ENCODE measurements at regions not wholly inside any gene's neighbourhood (a gene's known extent, or its start where the extent isn't known, plus 50 kb on each side); places are given as distances from the start of the nearest gene placed in this dataset.
A peak's percentile ranks its signal among the peaks of the same experiment; 100 is the strongest.
"Not testable (repeated sequence)": the region's sequence is repeated elsewhere in the genome, so short reads cannot be mapped to it uniquely, and the experiment has no call there.

DNA sequence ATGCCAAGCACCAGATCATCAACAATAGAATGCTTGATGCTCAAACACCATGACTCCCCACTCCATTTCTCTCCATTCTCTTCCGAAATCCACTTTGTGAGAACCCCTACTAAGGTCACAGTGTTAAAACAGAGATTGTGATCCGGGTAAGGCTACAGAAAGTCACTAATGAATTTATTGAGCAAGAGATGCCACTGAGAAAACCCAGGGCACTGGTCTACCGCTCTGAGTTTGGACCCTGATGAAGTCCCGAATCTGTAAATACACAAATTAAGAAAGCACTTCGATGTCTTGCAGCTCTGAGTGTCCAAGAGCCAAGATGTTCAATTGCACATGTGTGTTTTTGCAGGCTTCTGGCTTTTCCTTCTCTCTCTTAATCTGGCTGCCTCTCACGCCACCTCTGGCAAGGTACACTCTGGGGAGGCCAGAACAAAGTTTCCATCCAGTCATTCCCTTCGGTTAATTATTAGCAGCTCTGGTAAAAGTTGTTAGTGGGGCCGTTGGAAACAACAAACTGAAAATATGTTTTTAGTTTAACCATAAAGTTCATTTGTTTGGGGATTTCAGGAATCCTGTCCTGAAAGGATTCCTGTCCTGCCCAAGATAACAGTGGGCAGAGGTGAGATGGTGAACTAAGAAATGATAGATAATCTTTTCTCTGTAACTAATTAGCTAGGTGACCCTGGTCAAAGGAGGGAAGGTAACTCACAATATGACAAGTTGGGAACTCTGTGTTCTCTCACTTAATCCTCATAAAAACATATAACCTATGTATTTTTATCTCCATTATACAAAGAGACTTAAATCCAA, 75.4 kb downstream of the BTG1 start:
- peaks cover 41% of the 10 kb centered on the region for H3K4me1 Mint-ChIP-seq (ENCODE audit: low read depth)
- H3K27me3 Mint-ChIP-seq = no peaks in the 10 kb centered on the region
- no peak overlapping the region for H3K4me3 Mint-ChIP-seq
- peaks cover 11% of the 10 kb centered on the region for H3K36me3 Mint-ChIP-seq (ENCODE audit: low read depth)
- no peak overlapping the region for H3K27ac Mint-ChIP-seq
- H3K9me3 Mint-ChIP-seq = peaks cover 15% of the 10 kb centered on the region
- no peak for DNase-seq

- Mint-ChIP-seq H3K4me3 (no peak overlapping the region), H3K27ac (no peak overlapping the region), H3K27me3 (no peaks in the 10 kb centered on the region), H3K9me3 (peaks cover 18% of the 10 kb centered on the region), H3K4me1 (ENCODE audit: low read depth) (peaks cover 44% of the 10 kb centered on the region), H3K36me3 (ENCODE audit: low read depth) (peaks cover 8% of the 10 kb centered on the region)
- no peak for DNase-seq
Observed at GRCh38 chr12:92068459-92068858, 77.2 kb downstream of the BTG1 start.

DNA sequence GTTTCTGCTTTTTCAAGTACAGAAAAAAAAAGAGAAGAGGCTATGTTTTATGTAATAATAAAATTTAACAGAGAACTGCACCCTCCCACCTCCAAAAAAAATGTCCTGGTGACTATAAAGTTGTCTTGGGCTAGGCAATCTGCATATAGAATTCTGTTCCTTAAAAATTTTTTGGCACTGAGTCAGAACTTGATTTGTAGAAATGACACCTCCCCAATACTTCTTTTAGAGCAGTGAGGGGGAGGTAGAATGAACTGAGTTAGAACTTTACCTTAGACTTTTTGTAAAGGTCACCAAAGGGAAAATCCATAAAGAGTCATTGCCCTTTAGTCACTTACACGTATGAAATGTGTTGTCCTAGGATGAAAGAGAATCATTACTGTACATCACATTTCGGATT, 80.0 kb downstream of the BTG1 start:
- Mint-ChIP-seq H3K4me1 (ENCODE audit: low read depth) (peaks cover 57% of the 10 kb centered on the region), H3K36me3 (ENCODE audit: low read depth) (peaks cover 11% of the 10 kb centered on the region), H3K27ac (peak overlapping the region; percentile 93), H3K27me3 (no peaks in the 10 kb centered on the region), H3K9me3 (peaks cover 15% of the 10 kb centered on the region), H3K4me3 (peak overlapping the region; percentile 29)
- no peak for DNase-seq

- H3K27me3 Mint-ChIP-seq = no peaks in the 10 kb centered on the region
- DNase-seq = no peak
- peaks cover 14% of the 10 kb centered on the region for H3K36me3 Mint-ChIP-seq (ENCODE audit: low read depth)
- H3K4me3 Mint-ChIP-seq = peak overlapping the region; percentile 29
- peak overlapping the region; percentile 93 for H3K27ac Mint-ChIP-seq
- peaks cover 15% of the 10 kb centered on the region for H3K9me3 Mint-ChIP-seq
- peaks cover 61% of the 10 kb centered on the region for H3K4me1 Mint-ChIP-seq (ENCODE audit: low read depth)
Observed at GRCh38 chr12:92065018-92065499, 80.6 kb downstream of the BTG1 start.

DNA sequence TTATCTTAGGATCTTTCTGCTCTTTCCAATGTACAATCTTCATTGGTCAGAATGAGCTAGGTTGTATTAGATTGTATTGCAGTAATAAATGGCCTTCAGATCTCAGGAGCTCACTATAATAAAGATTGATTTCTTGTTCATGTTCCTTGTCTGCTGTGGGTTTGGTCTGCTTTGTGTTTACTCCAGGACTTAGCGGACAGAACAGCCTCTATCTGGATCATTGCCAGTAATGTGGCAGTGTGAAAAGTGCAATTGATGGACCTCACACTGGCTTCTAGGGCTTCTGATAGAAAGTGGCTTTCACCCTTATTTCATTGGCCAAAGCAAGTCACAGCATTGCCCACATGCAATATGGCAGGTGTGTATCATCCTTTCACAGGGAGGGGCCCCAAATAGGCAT, 81.2 kb downstream of the BTG1 start:
- Mint-ChIP-seq H3K36me3 (ENCODE audit: low read depth) (peaks cover 15% of the 10 kb centered on the region), H3K4me3 (no peak overlapping the region), H3K27me3 (no peaks in the 10 kb centered on the region), H3K9me3 (peaks cover 15% of the 10 kb centered on the region), H3K4me1 (ENCODE audit: low read depth) (peaks cover 64% of the 10 kb centered on the region), H3K27ac (peak overlapping the region; percentile 52)
- no peak for DNase-seq

DNA sequence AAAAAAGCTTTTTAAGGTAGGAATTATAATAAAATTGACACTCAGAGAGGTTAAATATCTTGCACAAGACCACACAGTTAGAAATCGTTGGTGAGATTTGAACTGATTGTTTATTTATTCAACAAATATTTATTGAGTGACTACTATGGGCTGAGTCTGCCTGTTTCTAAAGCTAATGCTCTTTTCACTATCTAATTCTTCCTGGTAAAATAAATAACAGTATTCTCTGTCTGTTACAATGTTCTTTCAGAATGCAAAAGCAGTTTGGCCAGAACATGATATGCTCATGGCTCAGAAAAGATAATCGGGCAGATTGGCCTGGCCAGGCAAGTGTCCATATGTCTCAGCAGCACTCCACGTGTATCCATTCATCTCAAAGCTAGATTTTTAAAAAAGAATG, 82.0 kb downstream of the BTG1 start:
- H3K4me1 Mint-ChIP-seq (ENCODE audit: low read depth) = peaks cover 69% of the 10 kb centered on the region
- no peak for DNase-seq
- no peak overlapping the region for H3K27ac Mint-ChIP-seq
- H3K9me3 Mint-ChIP-seq = peaks cover 15% of the 10 kb centered on the region
- H3K36me3 Mint-ChIP-seq (ENCODE audit: low read depth) = peaks cover 15% of the 10 kb centered on the region
- no peak overlapping the region for H3K4me3 Mint-ChIP-seq
- H3K27me3 Mint-ChIP-seq = no peaks in the 10 kb centered on the region

DNA sequence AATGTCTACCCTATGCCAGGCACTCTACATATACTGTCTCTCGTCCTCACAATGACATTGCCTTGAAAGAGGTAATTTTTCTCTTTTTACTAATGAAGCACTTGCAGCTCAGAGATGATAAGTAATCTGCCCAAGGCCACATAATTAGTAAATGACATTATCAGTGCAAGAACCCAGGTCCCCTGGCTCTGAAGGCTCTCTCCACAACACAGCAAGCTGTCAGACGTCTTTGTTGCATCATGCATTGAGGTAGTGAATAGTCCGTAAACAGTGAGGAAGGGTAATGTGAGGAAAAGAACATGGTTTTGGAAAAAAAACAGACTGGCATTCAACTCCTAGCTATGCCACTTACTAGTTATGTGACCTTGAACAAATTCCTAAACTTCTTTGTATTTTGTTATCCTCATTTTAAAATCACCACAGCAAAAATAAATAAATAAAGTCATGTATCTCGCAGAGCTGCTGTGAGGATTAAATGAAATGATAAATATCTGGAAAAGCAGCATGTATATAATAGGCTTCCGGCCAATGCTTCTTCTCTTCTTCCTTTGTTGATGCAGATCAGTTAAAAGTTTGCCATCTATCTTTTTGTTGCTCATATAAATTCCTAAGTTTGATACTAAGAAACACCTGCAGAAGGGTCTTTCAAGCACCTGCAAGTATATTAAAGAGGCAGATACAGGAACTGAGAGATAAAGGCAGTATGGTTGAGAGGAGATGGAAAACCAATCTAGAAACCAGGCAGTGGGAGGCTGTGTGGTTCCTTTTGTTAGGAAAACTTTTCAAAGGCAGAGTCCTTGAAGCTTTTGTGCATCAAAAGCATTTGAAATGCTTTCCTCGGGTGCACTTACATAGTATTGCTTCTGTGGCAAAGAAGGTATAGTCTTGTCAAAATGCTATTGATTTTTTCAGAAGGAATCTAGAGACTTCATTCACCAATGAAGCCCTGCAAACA, 82.8 kb downstream of the BTG1 start:
- Mint-ChIP-seq H3K36me3 (ENCODE audit: low read depth) (peaks cover 23% of the 10 kb centered on the region), H3K4me3 (no peak overlapping the region), H3K9me3 (peaks cover 16% of the 10 kb centered on the region), H3K27me3 (no peaks in the 10 kb centered on the region), H3K4me1 (ENCODE audit: low read depth) (peaks cover 77% of the 10 kb centered on the region), H3K27ac (no peak overlapping the region)
- no peak for DNase-seq

- H3K27ac Mint-ChIP-seq = no peak overlapping the region
Observed at GRCh38 chr12:92061061-92061460, 84.6 kb downstream of the BTG1 start.

GRCh38 chr12:92059960-92060359, 85.7 kb downstream of the BTG1 start:
- DNase-seq = no peak
- H3K9me3 Mint-ChIP-seq = peaks cover 22% of the 10 kb centered on the region
- no peak overlapping the region for H3K27ac Mint-ChIP-seq
- no peaks in the 10 kb centered on the region for H3K27me3 Mint-ChIP-seq
- H3K4me1 Mint-ChIP-seq (ENCODE audit: low read depth) = peaks cover 89% of the 10 kb centered on the region
- H3K36me3 Mint-ChIP-seq (ENCODE audit: low read depth) = peaks cover 44% of the 10 kb centered on the region
- H3K4me3 Mint-ChIP-seq = peak overlapping the region; percentile 19

More at GRCh38 chr12:92061061-92061460, 84.6 kb downstream of the BTG1 start:
- no peak for DNase-seq
- Mint-ChIP-seq H3K9me3 (peaks cover 22% of the 10 kb centered on the region), H3K4me1 (ENCODE audit: low read depth) (peaks cover 90% of the 10 kb centered on the region), H3K4me3 (peak overlapping the region; percentile 6), H3K27me3 (no peaks in the 10 kb centered on the region), H3K36me3 (ENCODE audit: low read depth) (peaks cover 40% of the 10 kb centered on the region)

- Mint-ChIP-seq H3K27ac (peak overlapping the region; percentile 74), H3K36me3 (ENCODE audit: low read depth) (peaks cover 44% of the 10 kb centered on the region), H3K9me3 (peaks cover 18% of the 10 kb centered on the region), H3K4me3 (peak overlapping the region; percentile 8), H3K4me1 (ENCODE audit: low read depth) (peaks cover 81% of the 10 kb centered on the region), H3K27me3 (no peaks in the 10 kb centered on the region)
- no peak for DNase-seq
Observed at GRCh38 chr12:92058664-92059063, 87.0 kb downstream of the BTG1 start.

DNA sequence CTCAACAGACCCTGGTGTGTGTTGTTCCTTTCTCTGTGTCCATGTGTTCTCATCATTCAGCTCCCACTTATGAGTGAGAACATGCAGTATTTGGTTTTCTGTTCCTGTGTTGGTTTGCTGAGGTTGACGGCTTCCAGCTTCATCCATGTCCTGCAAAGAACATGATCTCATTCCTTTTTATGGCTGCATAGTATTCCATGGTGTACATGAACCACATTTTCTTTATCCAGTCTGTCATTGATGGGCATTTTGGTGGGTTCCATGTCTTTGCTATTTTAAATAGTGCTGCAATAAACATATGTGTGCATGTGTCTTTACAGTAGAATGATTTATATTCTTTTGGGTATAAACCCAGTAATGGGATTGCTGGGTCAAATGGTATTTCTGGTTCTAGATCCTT, 88.9 kb downstream of the BTG1 start:
- not testable (repeated sequence) for DNase-seq, H3K4me3 Mint-ChIP-seq, H3K27me3 Mint-ChIP-seq
- H3K27ac Mint-ChIP-seq = peak overlapping the region; percentile 89
- peaks cover 17% of the 10 kb centered on the region for H3K9me3 Mint-ChIP-seq
- H3K36me3 Mint-ChIP-seq (ENCODE audit: low read depth) = peaks cover 40% of the 10 kb centered on the region
- peaks cover 78% of the 10 kb centered on the region for H3K4me1 Mint-ChIP-seq (ENCODE audit: low read depth)

DNA sequence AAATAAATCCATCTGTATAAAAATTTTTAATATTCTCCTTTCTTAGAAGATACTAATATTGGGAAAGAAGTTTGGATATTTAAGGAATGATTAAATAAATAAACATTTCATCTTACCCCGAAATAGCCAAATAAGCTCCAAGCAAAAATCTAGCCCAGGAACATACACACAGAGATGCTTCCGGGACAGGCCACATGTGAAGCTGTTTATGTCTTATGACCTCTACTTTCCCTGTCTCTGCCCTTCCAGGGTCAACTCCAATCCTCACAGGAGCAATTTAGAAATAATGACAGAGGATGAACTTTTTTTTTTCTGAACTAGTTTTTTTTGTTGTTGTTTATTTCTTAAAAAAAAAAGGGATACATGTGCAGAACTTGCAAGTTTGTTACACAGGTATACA, 89.4 kb downstream of the BTG1 start:
- peaks cover 15% of the 10 kb centered on the region for H3K9me3 Mint-ChIP-seq
- H3K36me3 Mint-ChIP-seq (ENCODE audit: low read depth) = peaks cover 36% of the 10 kb centered on the region
- DNase-seq = no peak
- H3K4me3 Mint-ChIP-seq = peak overlapping the region; percentile 11
- H3K27ac Mint-ChIP-seq = peak overlapping the region; percentile 89
- no peaks in the 10 kb centered on the region for H3K27me3 Mint-ChIP-seq
- peaks cover 79% of the 10 kb centered on the region for H3K4me1 Mint-ChIP-seq (ENCODE audit: low read depth)

DNA sequence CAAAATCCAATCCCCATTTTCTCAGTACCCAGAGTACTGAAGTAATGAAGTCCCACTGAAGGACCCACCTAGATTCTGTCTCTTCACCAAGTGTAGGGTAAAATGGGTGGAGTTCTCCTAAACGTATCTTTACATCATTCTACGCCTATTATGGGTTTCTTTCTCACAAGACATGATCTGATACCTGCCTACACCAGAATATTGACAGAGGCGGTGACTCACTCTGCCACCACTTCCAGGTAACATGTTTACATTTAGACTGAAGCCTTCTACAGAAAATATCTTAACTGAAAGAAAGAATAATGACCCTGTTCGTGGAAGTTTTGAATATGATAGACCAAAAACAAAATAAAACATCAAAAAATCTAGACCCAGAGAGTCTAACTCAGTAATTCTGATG, 89.8 kb downstream of the BTG1 start:
- Mint-ChIP-seq H3K4me3 (peak overlapping the region; percentile 46), H3K9me3 (peaks cover 15% of the 10 kb centered on the region), H3K4me1 (ENCODE audit: low read depth) (peaks cover 81% of the 10 kb centered on the region), H3K27me3 (no peaks in the 10 kb centered on the region), H3K27ac (peak overlapping the region; percentile 89), H3K36me3 (ENCODE audit: low read depth) (peaks cover 36% of the 10 kb centered on the region)
- DNase-seq = no peak

- Mint-ChIP-seq H3K27me3 (no peaks in the 10 kb centered on the region), H3K27ac (peak overlapping the region; percentile 66), H3K4me1 (ENCODE audit: low read depth) (peaks cover 76% of the 10 kb centered on the region), H3K4me3 (no peak overlapping the region), H3K36me3 (ENCODE audit: low read depth) (peaks cover 21% of the 10 kb centered on the region), H3K9me3 (peaks cover 8% of the 10 kb centered on the region)
- no peak for DNase-seq
Observed at GRCh38 chr12:92051441-92051840, 94.2 kb downstream of the BTG1 start.

All from activated T-cell treated with anti-CD3 and anti-CD28 coated beads, Interleukin-2, amount 50 U/mL, for 24 hours (primary cell).